Adrenal gland (tissue), 9 donors: ENCODE measurements at regions not wholly inside any gene's neighbourhood (a gene's known extent, or its start where the extent isn't known, plus 50 kb on each side); places are given as distances from the start of the nearest gene placed in this dataset.

Experiments
- DNase-seq, 7 donors: peaks; one replicate each; pipeline ENCODE4 v3.0.0-alpha.2; 2019 to 2020
- H3K27ac ChIP-seq, 5 donors: fragments of 200-600 bp; sonication (generic) in 4 of 5; 1 replicate in 3 of 5; 2 replicates in 2 of 5; pipeline versions ENCODE4 v1.5.1 to v1.8.0; 2016 to 2020; ENCODE audit warnings: mild to moderate bottlenecking in 1 of 5
- H3K27me3 ChIP-seq: fragments of 200-600 bp; 2 replicates; pipeline ENCODE4 v1.8.0; 2021
- H3K36me3 ChIP-seq, 2 donors: fragments of 200-600 bp; replicated peaks in 1 of 2; 1 replicate in 1 of 2; 2 replicates in 1 of 2; pipeline versions ENCODE4 v1.5.1 to v1.8.0; 2018 to 2022
- H3K4me1 ChIP-seq, 2 donors: fragments of 200-600 bp; replicated peaks in 1 of 2; 1 replicate in 1 of 2; 2 replicates in 1 of 2; pipeline versions ENCODE4 v1.5.1 to v1.8.0; 2018 to 2021
- H3K4me3 ChIP-seq, 4 donors: fragments of 200-600 bp; sonication (generic) in 3 of 4; one replicate each; pipeline ENCODE4 v1.5.1; 2016 to 2018
- H3K9me3 ChIP-seq, 3 donors: fragments of 200-600 bp; sonication (generic) in 1 of 3; replicated peaks in 1 of 3; 1 replicate in 2 of 3; 2 replicates in 1 of 3; pipeline versions ENCODE4 v1.5.1 to v1.8.0; 2016 to 2021
- CTCF ChIP-seq, 6 experiments: fragments of 450-650 bp in 4 of 6; fragments of 200-600 bp in 2 of 6; sonication (generic) in 1 of 6; IDR thresholded peaks; 1 replicate in 5 of 6; 2 replicates in 1 of 6; pipeline versions ENCODE4 v1.5.1 to v1.8.0; 2016 to 2021; ENCODE audit warnings: antibody characterized with exemption in 6 of 6, mild to moderate bottlenecking in 2 of 6, moderate library complexity in 1 of 6
- POLR2A ChIP-seq, 2 donors: fragments of 450-650 bp; IDR thresholded peaks; one replicate each; pipeline ENCODE4 v1.6.1; 2017; ENCODE audit warnings: antibody characterized with exemption in 2 of 2, mild to moderate bottlenecking in 2 of 2, moderate library complexity in 1 of 2
- WGBS, 4 donors: extraction: QIAGEN DNeasy Blood & Tissue Kit in 2 of 4; methylation state at CpG; one replicate each; pipeline versions ENCODE4 v1.1.5 to v1.1.7; 2013 to 2017; 5-methylcytosine and 5-hydroxymethylcytosine counted together
- intact Hi-C, 2 donors: fragments of 100-400 bp; cut with DNase I; formaldehyde crosslinking; loops; one replicate each; pipeline versions ENCODE4 v1.14.1 to v1.15.0; 2022 to 2023
- small RNA-seq, 2 donors: library from RNA; depleted of rRNA; stranded (forward); fragments of <200 nt; gene quantifications; one replicate each; pipeline ENCODE3, GENCODE V24; 2016
- donor health status: healthy with polysubstance abuse.
- donor health status: Bipolar disorder and iron deficiency.
- donor health status: DM: yes; HTN: yes; CAD: no.
- donor health status: DM: no; HTN: no; CAD: no.
- donor health status: DM: no; HTN: no; CAD: no.

GRCh38 chr5:52199833-52200232, 587.9 kb upstream of the ITGA1 start:
- WGBS, 4 donors: 85 to 89% (median 88%) methylated on average over 9 of the region's 9 CpGs
- no peak overlapping the region for H3K27ac ChIP-seq
- intact Hi-C loops: no loop called here
- H3K27me3 ChIP-seq: no peaks in the 10 kb centered on the region
- H3K36me3 ChIP-seq: no peaks in the 10 kb centered on the region
- no peaks in the 10 kb centered on the region for H3K4me1 ChIP-seq
- no peaks in the 10 kb centered on the region for H3K9me3 ChIP-seq
- DNase-seq: no peak
- TF ChIP-seq POLR2A (IDR thresholded peaks at IDR 0.05) (no peak), CTCF (IDR thresholded peaks at IDR 0.05) (no peak)
- no peak overlapping the region for H3K4me3 ChIP-seq

GRCh38 chr5:52202256-52202655, 585.5 kb upstream of the ITGA1 start:
- H3K4me3 ChIP-seq: no peak overlapping the region
- DNase-seq: no peak
- WGBS, 4 donors: 93 to 96% (median 95%) methylated on average over 14 of the region's 14 CpGs

GRCh38 chr5:52204310-52204709, 583.4 kb upstream of the ITGA1 start:
- H3K36me3 ChIP-seq: no peaks in the 10 kb centered on the region
- WGBS, 4 donors: 56 to 68% (median 63%) methylated on average over 3 of the region's 3 CpGs

More at GRCh38 chr5:52202256-52202655, 585.5 kb upstream of the ITGA1 start:
- Histone ChIP-seq H3K36me3 (no peaks in the 10 kb centered on the region), H3K4me1 (no peaks in the 10 kb centered on the region), H3K27me3 (no peaks in the 10 kb centered on the region), H3K9me3 (no peaks in the 10 kb centered on the region), H3K27ac (no peak overlapping the region)
- TF ChIP-seq POLR2A (IDR thresholded peaks at IDR 0.05): no peak
- TF ChIP-seq CTCF (IDR thresholded peaks at IDR 0.05): no peak
- intact Hi-C loops: no loop called here

More at GRCh38 chr5:52204310-52204709, 583.4 kb upstream of the ITGA1 start:
- no peak overlapping the region for H3K27ac ChIP-seq
- H3K9me3 ChIP-seq: no peaks in the 10 kb centered on the region
- no peaks in the 10 kb centered on the region for H3K4me1 ChIP-seq
- no peaks in the 10 kb centered on the region for H3K27me3 ChIP-seq
- no peak for DNase-seq
- intact Hi-C loops: no loop called here
- no peak overlapping the region for H3K4me3 ChIP-seq
- TF ChIP-seq POLR2A (IDR thresholded peaks at IDR 0.05) (no peak), CTCF (IDR thresholded peaks at IDR 0.05) (no peak)

Small RNAs in the stretch of these regions (small RNA-seq; reads per million reads assigned to genes)
- gene RNA5SP182: 0 to 0.12 reads per million in 2 donors
